ENCODE measurements at regions not wholly inside any gene's neighbourhood (a gene's known extent, or its start where the extent isn't known, plus 50 kb on each side); places are given as distances from the start of the nearest gene placed in this dataset.
A peak's percentile ranks its signal among the peaks of the same experiment; 100 is the strongest.

GRCh38 chr2:204021290-204022081 is 84.9 kb downstream of the ICOS start:
- H3K4me3 Mint-ChIP-seq (ENCODE audit: unreplicated experiment), result no peak overlapping the region
- no peak for TF ChIP-seq CTCF (IDR thresholded peaks at IDR 0.05)
- no peak for DNase-seq (ENCODE audit: low spot score)
- H3K27ac Mint-ChIP-seq (ENCODE audit: unreplicated experiment), result no peak overlapping the region
- H3K9me3 Mint-ChIP-seq (ENCODE audit: low read depth), result no peaks in the 10 kb centered on the region
- H3K27me3 Mint-ChIP-seq (ENCODE audit: low read depth), result no peaks in the 10 kb centered on the region
- H3K36me3 Mint-ChIP-seq (ENCODE audit: low read depth), result no peaks in the 10 kb centered on the region
- peaks cover 29% of the 10 kb centered on the region for H3K4me1 Mint-ChIP-seq (ENCODE audit: low read depth)

GRCh38 chr2:204022550-204022949 is 86.0 kb downstream of the ICOS start:
- no peak overlapping the region for H3K4me3 Mint-ChIP-seq (ENCODE audit: unreplicated experiment)
- H3K9me3 Mint-ChIP-seq (ENCODE audit: low read depth), result no peaks in the 10 kb centered on the region
- no peaks in the 10 kb centered on the region for H3K27me3 Mint-ChIP-seq (ENCODE audit: low read depth)
- TF ChIP-seq CTCF (IDR thresholded peaks at IDR 0.05), result no peak
- no peak overlapping the region for H3K27ac Mint-ChIP-seq (ENCODE audit: unreplicated experiment)
- H3K36me3 Mint-ChIP-seq (ENCODE audit: low read depth), result no peaks in the 10 kb centered on the region
- no peak for DNase-seq (ENCODE audit: low spot score)
- H3K4me1 Mint-ChIP-seq (ENCODE audit: low read depth), result peaks cover 34% of the 10 kb centered on the region

- H3K36me3 Mint-ChIP-seq (ENCODE audit: low read depth), result no peaks in the 10 kb centered on the region
- H3K27ac Mint-ChIP-seq (ENCODE audit: unreplicated experiment), result no peak overlapping the region
- DNase-seq (ENCODE audit: low spot score), result no peak
- H3K4me1 Mint-ChIP-seq (ENCODE audit: low read depth), result peaks cover 34% of the 10 kb centered on the region
- no peaks in the 10 kb centered on the region for H3K9me3 Mint-ChIP-seq (ENCODE audit: low read depth)
- H3K4me3 Mint-ChIP-seq (ENCODE audit: unreplicated experiment), result no peak overlapping the region
- no peaks in the 10 kb centered on the region for H3K27me3 Mint-ChIP-seq (ENCODE audit: low read depth)
- TF ChIP-seq CTCF (IDR thresholded peaks at IDR 0.05), result no peak
Measured at GRCh38 chr2:204023088-204023487, 86.5 kb downstream of the ICOS start.

GRCh38 chr2:204024503-204024902 is 87.9 kb downstream of the ICOS start:
- H3K9me3 Mint-ChIP-seq (ENCODE audit: low read depth), result no peaks in the 10 kb centered on the region
- H3K27ac Mint-ChIP-seq (ENCODE audit: unreplicated experiment), result no peak overlapping the region
- H3K27me3 Mint-ChIP-seq (ENCODE audit: low read depth), result no peaks in the 10 kb centered on the region
- no peaks in the 10 kb centered on the region for H3K36me3 Mint-ChIP-seq (ENCODE audit: low read depth)
- H3K4me3 Mint-ChIP-seq (ENCODE audit: unreplicated experiment), result no peak overlapping the region
- H3K4me1 Mint-ChIP-seq (ENCODE audit: low read depth), result peaks cover 22% of the 10 kb centered on the region
- peak; percentile 89 for TF ChIP-seq CTCF (IDR thresholded peaks at IDR 0.05)
- no peak for DNase-seq (ENCODE audit: low spot score)

- Mint-ChIP-seq H3K36me3 (ENCODE audit: low read depth) (no peaks in the 10 kb centered on the region), H3K9me3 (ENCODE audit: low read depth) (no peaks in the 10 kb centered on the region), H3K4me1 (ENCODE audit: low read depth) (peaks cover 17% of the 10 kb centered on the region), H3K27me3 (ENCODE audit: low read depth) (no peaks in the 10 kb centered on the region), H3K27ac (ENCODE audit: unreplicated experiment) (no peak overlapping the region), H3K4me3 (ENCODE audit: unreplicated experiment) (no peak overlapping the region)
- TF ChIP-seq CTCF (IDR thresholded peaks at IDR 0.05), result peak; percentile 31
- DNase-seq (ENCODE audit: low spot score), result no peak
Measured at GRCh38 chr2:204024906-204025475, 88.4 kb downstream of the ICOS start.

All from chondrocyte (in vitro differentiated cells).